HS-5 (cell line): ENCODE measurements at regions not wholly inside any gene's neighbourhood (a gene's known extent, or its start where the extent isn't known, plus 50 kb on each side); places are given as distances from the start of the nearest gene placed in this dataset.

Experiments used
- DNase-seq: peaks from one replicate; pipeline ENCODE4 v3.0.0-alpha.2; 2012; ENCODE audit warnings: low read depth

DNA sequence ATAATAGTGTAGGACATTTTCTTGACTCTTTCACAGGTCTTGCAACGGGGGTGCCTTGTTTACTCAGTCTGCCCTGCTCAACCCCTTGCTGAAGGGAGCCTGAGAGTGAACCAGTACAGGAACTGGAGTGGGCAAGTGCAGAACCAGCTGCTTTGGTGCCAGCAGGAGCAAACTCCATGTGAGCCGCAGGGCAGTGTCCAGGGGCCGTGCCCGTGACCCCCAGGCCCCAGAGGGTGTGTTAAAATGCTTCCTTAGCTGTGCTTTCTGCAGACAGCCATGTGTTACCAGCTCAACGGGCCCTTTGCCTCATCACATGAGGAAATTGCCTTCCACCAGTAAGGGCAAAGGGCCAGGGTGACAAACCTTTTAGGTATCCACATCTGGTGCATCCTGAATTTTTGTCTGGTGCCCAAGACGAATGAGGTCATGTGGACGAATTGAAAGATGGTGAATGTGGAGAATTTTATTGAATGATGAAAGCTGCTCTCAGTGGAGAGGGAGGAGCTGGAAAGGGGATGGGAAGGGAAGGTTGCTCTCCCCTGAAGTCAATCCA lies 53.6 kb upstream of the OR5D13 start:
- DNase-seq: peak; percentile 19
